ENCODE measurements at regions not wholly inside any gene's neighbourhood (a gene's known extent, or its start where the extent isn't known, plus 50 kb on each side); places are given as distances from the start of the nearest gene placed in this dataset.

- Histone ChIP-seq H3K4ac (replicated peaks; ENCODE audit: insufficient read length, low read depth, low read length) (no peak overlapping the region), H4K91ac (replicated peaks; ENCODE audit: insufficient read length, low read length) (no peak overlapping the region), H4K8ac (ENCODE audit: extremely low read depth, insufficient read depth, low read length) (no peak overlapping the region), H3K4me1 (replicated peaks in 1 of 4; ENCODE audit: control insufficient read depth in 3 of 4, insufficient read depth in 4 of 4, low read length in 3 of 4) (no peaks in the 10 kb centered on the region), H3K9ac (replicated peaks in 1 of 4; ENCODE audit: extremely low read depth in 1 of 4, low read depth in 3 of 4, low read length in 3 of 4) (no peak overlapping the region), H4K5ac (ENCODE audit: insufficient read length, low read depth, low read length) (no peak overlapping the region), H2BK120ac (replicated peaks; ENCODE audit: low read depth, low read length) (no peak overlapping the region), H3K27ac (ENCODE audit: low read depth, low read length) (no peak overlapping the region), H3K4me2 (ENCODE audit: insufficient read depth in 1 of 2, low read depth in 2 of 2, low read length in 2 of 2) (no peak overlapping the region), H3K27me3 (replicated peaks in 1 of 4; ENCODE audit: control insufficient read depth in 3 of 4, extremely low read depth in 1 of 4, insufficient read depth in 3 of 4, low read length in 3 of 4) (no peaks in the 10 kb centered on the region), H3K9me3 (ENCODE audit: insufficient read depth in 2 of 2, low read depth in 1 of 2, low read length in 1 of 2) (no peaks in the 10 kb centered on the region), H3K23ac (ENCODE audit: insufficient read length) (no peak overlapping the region), H2AFZ (ENCODE audit: low read length) (no peak overlapping the region), H3K18ac (ENCODE audit: extremely low read depth, low read length) (no peak overlapping the region), H2BK15ac (ENCODE audit: low read length) (no peak overlapping the region), H2AK5ac (ENCODE audit: low read depth, low read length) (no peak overlapping the region), H2BK5ac (ENCODE audit: low read depth, low read length) (no peak overlapping the region), H3K79me1 (ENCODE audit: low read depth, low read length) (no peaks in the 10 kb centered on the region), H2BK12ac (ENCODE audit: low read depth, low read length) (no peak overlapping the region), H3K14ac (ENCODE audit: insufficient read length) (no peak overlapping the region), H3K4me3 (ENCODE audit: extremely low read depth in 1 of 4, insufficient read depth in 2 of 4, low read depth in 3 of 4, low read length in 4 of 4) (no peak overlapping the region), H3K79me2 (ENCODE audit: control insufficient read depth in 1 of 2, insufficient read depth in 2 of 2, low read length in 2 of 2) (no peaks in the 10 kb centered on the region), H3K36me3 (ENCODE audit: control insufficient read depth in 2 of 4, insufficient read depth in 4 of 4, low read length in 3 of 4) (no peaks in the 10 kb centered on the region), H3K23me2 (ENCODE audit: low read depth, low read length) (no peaks in the 10 kb centered on the region), H4K20me1 (replicated peaks in 1 of 2; ENCODE audit: control insufficient read depth in 1 of 2, insufficient read depth in 2 of 2, low read length in 2 of 2) (no peaks in the 10 kb centered on the region), H3K56ac (replicated peaks; ENCODE audit: insufficient read length, low read depth, low read length) (no peak overlapping the region), H2BK20ac (ENCODE audit: low read length) (no peak overlapping the region)
- POLR2A ChIA-PET (ENCODE audit: partially characterized antibody) = no interaction called here
- 88% methylated on average over 5 of the region's 5 CpGs; no CpG with 5 or more reads in 1 of the 2 experiments for WGBS, 2 experiments (ENCODE audit: extremely low coverage in 1 of 2, insufficient coverage in 1 of 2, insufficient read length in 1 of 2, insufficient replicate concordance in 2 of 2, low coverage in 1 of 2, low lambda C conversion rate in 2 of 2, missing lambda C conversion rate in 1 of 2)
- CTCF ChIA-PET (ENCODE audit: partially characterized antibody) = no interaction called here
- FAIRE-seq (no peak), DNase-seq (ENCODE audit: low read depth in 1 of 2, low spot score in 2 of 2) (no peak)
- TF ChIP-seq FOSL1 (IDR thresholded peaks at IDR 0.05; ENCODE audit: insufficient read depth, low read depth, low read length) (no peak), SIRT6 (IDR thresholded peaks at IDR 0.05; ENCODE audit: low read length) (no peak), EGR1 (IDR thresholded peaks at IDR 0.05; ENCODE audit: borderline replicate concordance, low read depth, low read length) (no peak), HDAC6 (IDR thresholded peaks at IDR 0.05; ENCODE audit: low read depth, low read length) (no peak), CHD1 (IDR thresholded peaks at IDR 0.05; ENCODE audit: low read depth, low read length) (no peak), TAF7 (optimal IDR thresholded peaks at IDR 0.05; ENCODE audit: borderline replicate concordance, low read depth, low read length) (no peak), CEBPB (IDR thresholded peaks at IDR 0.05; ENCODE audit: low read depth, low read length) (no peak), CTBP2 (IDR thresholded peaks at IDR 0.05; ENCODE audit: borderline replicate concordance, insufficient read depth, insufficient read length, low read length) (no peak), SRF (IDR thresholded peaks at IDR 0.05; ENCODE audit: low read depth, low read length) (no peak), RXRA (IDR thresholded peaks at IDR 0.05; ENCODE audit: insufficient read depth, low read depth, low read length) (no peak), BRCA1 (IDR thresholded peaks at IDR 0.05; ENCODE audit: low read depth, low read length) (no peak), NANOG (IDR thresholded peaks at IDR 0.05; ENCODE audit: insufficient read depth, low read depth, low read length, poor library complexity, severe bottlenecking) (no peak)
Observed at GRCh38 chr12:60522684-60523400, 927.0 kb downstream of the SLC16A7 start.
